ENCODE measurements at regions not wholly inside any gene's neighbourhood (a gene's known extent, or its start where the extent isn't known, plus 50 kb on each side); places are given as distances from the start of the nearest gene placed in this dataset.

- no peak for TF ChIP-seq CTCF (IDR thresholded peaks at IDR 0.05; ENCODE audit: insufficient read depth, low read length)
- TF ChIP-seq POLR2AphosphoS5 (IDR thresholded peaks at IDR 0.05; ENCODE audit: low read depth) = no peak
- no peak for TF ChIP-seq REST (IDR thresholded peaks at IDR 0.05; ENCODE audit: insufficient replicate concordance, low read depth)
These were observed 1152.4 kb downstream of the BRD1 start for GRCh38 chr22:48675141-48675829.

Measured in HL-60 (cell line).